A549 (cell line): ENCODE measurements at regions not wholly inside any gene's neighbourhood (a gene's known extent, or its start where the extent isn't known, plus 50 kb on each side); places are given as distances from the start of the nearest gene placed in this dataset.

Experiments used
- CEBPB ChIP-seq, 2 experiments: fragments of >200 bp in 1 of 2; sonication (Bioruptor Twin) in 1 of 2; formaldehyde crosslinking in 1 of 2; IDR thresholded peaks; 2 replicates each; pipeline ENCODE4 v1.6.1; 2012 to 2016
- CHD2 ChIP-seq: fragments of 150-350 bp; IDR thresholded peaks from 2 replicates; pipeline ENCODE4 v1.6.1; 2014; ENCODE audit warnings: low read length; ENCODE audit not compliant: partially characterized antibody
- CHD4 ChIP-seq: fragments of 200-600 bp; sonication (generic); IDR thresholded peaks from 2 replicates; pipeline ENCODE4 v1.6.1; 2016; ENCODE audit warnings: antibody characterized with exemption, mild to moderate bottlenecking, borderline replicate concordance
- EHMT2 ChIP-seq: fragments of 200-600 bp; sonication (generic); IDR thresholded peaks from 2 replicates; pipeline ENCODE4 v1.6.1; 2016; ENCODE audit warnings: antibody characterized with exemption, low read depth, mild to moderate bottlenecking, moderate library complexity
- FOSB ChIP-seq: fragments of 250-450 bp; sonication (Bioruptor Pico); IDR thresholded peaks from 2 replicates; pipeline ENCODE4 v1.5.0; 2020; ENCODE audit warnings: mild to moderate bottlenecking, moderate library complexity
- JUNB ChIP-seq: fragments of >200 bp; sonication (Bioruptor Twin); formaldehyde crosslinking; IDR thresholded peaks from 2 replicates; pipeline ENCODE4 v1.6.1; 2016
- MYC ChIP-seq: IDR thresholded peaks from 2 replicates; pipeline ENCODE4 v1.6.1; 2012; ENCODE audit warnings: mild to moderate bottlenecking, inconsistent platforms, low read length, improper control_type of control experiment, borderline replicate concordance
- RNF2 ChIP-seq: fragments of 200-600 bp; sonication (generic); IDR thresholded peaks from 2 replicates; pipeline ENCODE4 v1.6.1; 2016; ENCODE audit warnings: low read depth, mild to moderate bottlenecking, antibody characterized with exemption, moderate library complexity, borderline replicate concordance
- TF ChIP-seq, protein P1 (sequence below): fragments of >200 bp; sonication (Bioruptor Twin); formaldehyde crosslinking; IDR thresholded peaks from 3 replicates; pipeline ENCODE4 v1.5.1; 2016

DNA sequence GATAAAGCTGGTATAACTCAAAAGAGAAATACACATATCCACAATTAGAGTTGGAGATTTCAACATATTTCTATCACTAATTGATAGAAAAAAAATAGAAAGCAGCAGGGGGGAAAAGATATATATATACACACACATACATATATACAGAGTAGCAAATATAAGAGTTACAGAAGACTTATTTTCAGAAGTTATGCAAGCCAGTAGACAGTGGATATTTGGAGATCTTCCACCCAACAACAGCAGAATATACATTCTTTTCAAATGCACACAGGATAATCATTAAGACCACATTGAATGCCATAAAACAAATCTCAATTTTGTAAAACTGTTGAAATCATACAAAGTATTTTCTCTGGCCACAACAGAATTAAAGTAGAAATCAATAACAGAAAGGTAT is 192.8 kb downstream of the LACC1 start:
- TF ChIP-seq FOSB (CRISPR knock-in tag) = no peak
- TF ChIP-seq, protein P1, sequence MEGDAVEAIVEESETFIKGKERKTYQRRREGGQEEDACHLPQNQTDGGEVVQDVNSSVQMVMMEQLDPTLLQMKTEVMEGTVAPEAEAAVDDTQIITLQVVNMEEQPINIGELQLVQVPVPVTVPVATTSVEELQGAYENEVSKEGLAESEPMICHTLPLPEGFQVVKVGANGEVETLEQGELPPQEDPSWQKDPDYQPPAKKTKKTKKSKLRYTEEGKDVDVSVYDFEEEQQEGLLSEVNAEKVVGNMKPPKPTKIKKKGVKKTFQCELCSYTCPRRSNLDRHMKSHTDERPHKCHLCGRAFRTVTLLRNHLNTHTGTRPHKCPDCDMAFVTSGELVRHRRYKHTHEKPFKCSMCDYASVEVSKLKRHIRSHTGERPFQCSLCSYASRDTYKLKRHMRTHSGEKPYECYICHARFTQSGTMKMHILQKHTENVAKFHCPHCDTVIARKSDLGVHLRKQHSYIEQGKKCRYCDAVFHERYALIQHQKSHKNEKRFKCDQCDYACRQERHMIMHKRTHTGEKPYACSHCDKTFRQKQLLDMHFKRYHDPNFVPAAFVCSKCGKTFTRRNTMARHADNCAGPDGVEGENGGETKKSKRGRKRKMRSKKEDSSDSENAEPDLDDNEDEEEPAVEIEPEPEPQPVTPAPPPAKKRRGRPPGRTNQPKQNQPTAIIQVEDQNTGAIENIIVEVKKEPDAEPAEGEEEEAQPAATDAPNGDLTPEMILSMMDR = no peak
- no peak for TF ChIP-seq CHD4
- TF ChIP-seq CEBPB (IDR thresholded peaks at IDR 0.05) = no peak
- TF ChIP-seq RNF2 = no peak
- TF ChIP-seq EHMT2 = no peak
- no peak for TF ChIP-seq JUNB
- no peak for TF ChIP-seq MYC
- no peak for TF ChIP-seq CHD2
